ENCODE measurements at regions not wholly inside any gene's neighbourhood (a gene's known extent, or its start where the extent isn't known, plus 50 kb on each side); places are given as distances from the start of the nearest gene placed in this dataset.
"Not testable (repeated sequence)": the region's sequence is repeated elsewhere in the genome, so short reads cannot be mapped to it uniquely, and the experiment has no call there.

DNA sequence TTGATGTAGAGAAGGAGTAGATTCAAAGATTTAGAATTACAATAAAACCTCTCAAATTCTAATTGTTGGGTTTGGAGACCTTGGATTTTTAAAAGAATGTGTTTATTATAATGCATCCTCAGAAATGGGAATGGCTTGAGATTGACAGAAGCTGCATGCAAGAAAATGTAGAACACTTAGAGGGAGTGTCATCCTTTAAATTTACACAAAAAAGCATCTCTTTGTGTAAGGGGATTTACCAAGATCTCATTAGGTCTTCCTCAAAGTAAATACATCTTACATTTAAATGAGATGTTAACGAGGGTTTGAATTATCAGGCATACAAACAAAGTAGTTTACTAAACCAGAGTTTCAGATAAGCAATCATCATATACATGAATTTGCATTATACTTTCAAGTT, 615.0 kb downstream of the FAM133A start:
- TF ChIP-seq, protein P1, sequence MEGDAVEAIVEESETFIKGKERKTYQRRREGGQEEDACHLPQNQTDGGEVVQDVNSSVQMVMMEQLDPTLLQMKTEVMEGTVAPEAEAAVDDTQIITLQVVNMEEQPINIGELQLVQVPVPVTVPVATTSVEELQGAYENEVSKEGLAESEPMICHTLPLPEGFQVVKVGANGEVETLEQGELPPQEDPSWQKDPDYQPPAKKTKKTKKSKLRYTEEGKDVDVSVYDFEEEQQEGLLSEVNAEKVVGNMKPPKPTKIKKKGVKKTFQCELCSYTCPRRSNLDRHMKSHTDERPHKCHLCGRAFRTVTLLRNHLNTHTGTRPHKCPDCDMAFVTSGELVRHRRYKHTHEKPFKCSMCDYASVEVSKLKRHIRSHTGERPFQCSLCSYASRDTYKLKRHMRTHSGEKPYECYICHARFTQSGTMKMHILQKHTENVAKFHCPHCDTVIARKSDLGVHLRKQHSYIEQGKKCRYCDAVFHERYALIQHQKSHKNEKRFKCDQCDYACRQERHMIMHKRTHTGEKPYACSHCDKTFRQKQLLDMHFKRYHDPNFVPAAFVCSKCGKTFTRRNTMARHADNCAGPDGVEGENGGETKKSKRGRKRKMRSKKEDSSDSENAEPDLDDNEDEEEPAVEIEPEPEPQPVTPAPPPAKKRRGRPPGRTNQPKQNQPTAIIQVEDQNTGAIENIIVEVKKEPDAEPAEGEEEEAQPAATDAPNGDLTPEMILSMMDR (IDR thresholded peaks at IDR 0.05; ENCODE audit: control insufficient read depth, extremely low read depth, insufficient read depth) = no peak
- DNase-seq (ENCODE audit: low read depth) = no peak

DNA sequence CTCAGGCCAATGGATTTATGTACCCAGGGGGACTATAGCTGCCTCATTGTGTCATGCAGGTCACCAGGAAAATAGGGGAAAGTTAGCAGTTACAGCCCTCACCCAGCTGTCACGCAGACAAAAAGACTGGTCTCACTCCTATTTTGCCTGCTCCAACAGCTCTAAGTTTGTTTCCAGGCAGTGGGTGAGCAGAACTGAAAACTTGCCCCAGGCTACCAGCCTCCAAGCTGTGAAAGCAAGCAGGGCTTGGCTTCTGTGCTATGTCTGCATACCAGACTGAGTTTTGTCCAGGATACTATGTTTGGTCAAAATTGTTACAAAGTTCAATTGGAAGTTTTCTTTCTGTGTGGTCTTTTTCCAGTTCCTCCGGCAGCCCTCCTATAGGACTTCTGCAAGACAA, 628.4 kb downstream of the FAM133A start:
- DNase-seq (ENCODE audit: low read depth) = no peak
- TF ChIP-seq, protein P1 (IDR thresholded peaks at IDR 0.05; ENCODE audit: control insufficient read depth, extremely low read depth, insufficient read depth) = no peak
- no peak overlapping the region for H3K4me3 ChIP-seq (ENCODE audit: low read depth, low read length)

More for the DNA sequence above, 615.0 kb downstream of the FAM133A start:
- no peak overlapping the region for H3K4me3 ChIP-seq (ENCODE audit: low read depth, low read length)

GRCh38 chrX:94329182-94329581, 655.2 kb downstream of the FAM133A start:
- TF ChIP-seq, protein P1 (IDR thresholded peaks at IDR 0.05; ENCODE audit: control insufficient read depth, extremely low read depth, insufficient read depth) = no peak
- H3K4me3 ChIP-seq (ENCODE audit: low read depth, low read length) = no peak overlapping the region
- DNase-seq (ENCODE audit: low read depth) = no peak

- not testable (repeated sequence) for H3K4me3 ChIP-seq (ENCODE audit: low read depth, low read length)
Observed at GRCh38 chrX:94341730-94342129, 667.7 kb downstream of the FAM133A start.

GRCh38 chrX:94361241-94361640, 687.2 kb downstream of the FAM133A start:
- TF ChIP-seq, protein P1 (IDR thresholded peaks at IDR 0.05; ENCODE audit: control insufficient read depth, extremely low read depth, insufficient read depth) = no peak
- no peak overlapping the region for H3K4me3 ChIP-seq (ENCODE audit: low read depth, low read length)
- DNase-seq (ENCODE audit: low read depth) = no peak

More at GRCh38 chrX:94341730-94342129, 667.7 kb downstream of the FAM133A start:
- DNase-seq (ENCODE audit: low read depth) = not testable (repeated sequence)

- DNase-seq (ENCODE audit: low read depth) = no peak
- no peak overlapping the region for H3K4me3 ChIP-seq (ENCODE audit: low read depth, low read length)
- TF ChIP-seq, protein P1 (IDR thresholded peaks at IDR 0.05; ENCODE audit: control insufficient read depth, extremely low read depth, insufficient read depth) = no peak
Observed at GRCh38 chrX:94365736-94366135, 691.7 kb downstream of the FAM133A start.

DNA sequence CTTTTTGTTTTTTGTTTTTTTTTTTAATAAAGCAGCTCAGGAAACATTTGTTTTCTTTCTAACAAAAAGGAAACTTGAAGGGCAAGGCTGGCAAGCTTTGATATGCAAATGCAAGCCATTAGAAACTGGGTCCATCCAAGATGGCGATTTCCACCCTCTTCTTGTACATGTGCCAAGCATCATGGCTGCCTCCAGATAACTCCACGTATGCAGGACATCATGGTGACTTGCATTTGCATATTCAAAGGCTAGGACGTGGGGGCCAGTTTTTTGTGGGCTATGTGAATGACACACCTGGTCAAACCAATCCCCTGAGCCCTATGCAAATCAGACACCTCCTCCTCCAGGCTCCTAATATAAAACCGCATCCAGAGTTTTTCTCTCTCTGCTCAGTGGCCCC, 692.6 kb downstream of the FAM133A start:
- TF ChIP-seq, protein P1 (IDR thresholded peaks at IDR 0.05; ENCODE audit: control insufficient read depth, extremely low read depth, insufficient read depth) = no peak
- no peak overlapping the region for H3K4me3 ChIP-seq (ENCODE audit: low read depth, low read length)
- DNase-seq (ENCODE audit: low read depth) = no peak
